CD4-positive, alpha-beta T cell (primary cell): ENCODE measurements at regions not wholly inside any gene's neighbourhood (a gene's known extent, or its start where the extent isn't known, plus 50 kb on each side); places are given as distances from the start of the nearest gene placed in this dataset.

Experiments
- ATAC-seq: fragments of 200-7000 bp; cut with Tn5 transposase; one replicate; pipeline ENCODE4 v1.10.0; 2022; ENCODE audit warnings: mild to moderate bottlenecking; ENCODE audit not compliant: poor library complexity
- CTCF ChIA-PET: fragments of 350-600 bp; sonication (Branson Sonifier 250); formaldehyde crosslinking; loops from one replicate; lab custom pipeline; 2021; ENCODE audit warnings: antibody characterized with exemption, inconsistent platforms; lab: Charles Lee
- POLR2A ChIA-PET: fragments of 350-600 bp; sonication (Branson Sonifier 250); formaldehyde crosslinking; loops from one replicate; lab custom pipeline; 2021; ENCODE audit warnings: antibody characterized with exemption, inconsistent platforms; lab: Charles Lee
- DNase-seq, 14 experiments: peaks; one replicate each; pipeline ENCODE4 v3.0.0-alpha.2; 2013 to 2020; ENCODE audit warnings: mixed read lengths in 2 of 14
- H3K27ac ChIP-seq, 2 donors: one replicate each; pipeline versions ENCODE4 v1.5.1 to v1.7.0; 2013; ENCODE audit warnings: low read length in 2 of 2, low read depth in 1 of 2, mild to moderate bottlenecking in 1 of 2
- H3K27me3 ChIP-seq, 2 experiments: 1 replicate in 1 of 2; 2 replicates in 1 of 2; pipeline versions ENCODE4 v1.6.1 to v1.7.0; 2013; ENCODE audit warnings: low read length in 2 of 2, control low read depth in 1 of 2, mild to moderate bottlenecking in 1 of 2, moderate library complexity in 1 of 2; ENCODE audit not compliant: insufficient read depth in 2 of 2, control insufficient read depth in 1 of 2
- H3K36me3 ChIP-seq: one replicate; pipeline ENCODE4 v1.6.1; 2013; ENCODE audit warnings: low read length, control low read depth; ENCODE audit not compliant: insufficient read depth
- H3K4me1 ChIP-seq: one replicate; pipeline ENCODE4 v1.6.1; 2013; ENCODE audit warnings: low read length, control low read depth; ENCODE audit not compliant: insufficient read depth
- H3K4me3 ChIP-seq: one replicate; pipeline ENCODE4 v1.5.1; 2013; ENCODE audit warnings: mild to moderate bottlenecking, low read length, moderate library complexity
- H3K9me3 ChIP-seq, 2 experiments: 1 replicate in 1 of 2; 2 replicates in 1 of 2; pipeline versions ENCODE4 v1.6.1 to v1.7.0; 2013; ENCODE audit warnings: low read length in 2 of 2, mild to moderate bottlenecking in 2 of 2, control low read depth in 1 of 2, moderate library complexity in 1 of 2; ENCODE audit not compliant: control insufficient read depth in 1 of 2, insufficient read depth in 1 of 2
- H3K27ac Mint-ChIP-seq: one replicate; pipeline ENCODE4 v1.8.0; 2020; ENCODE audit warnings: mixed read lengths
- H3K27me3 Mint-ChIP-seq: one replicate; pipeline ENCODE4 v1.8.0; 2021; ENCODE audit warnings: mixed read lengths
- H3K36me3 Mint-ChIP-seq: one replicate; pipeline ENCODE4 v1.8.0; 2021; ENCODE audit warnings: low read depth, mixed read lengths
- H3K4me1 Mint-ChIP-seq: one replicate; pipeline ENCODE4 v1.8.0; 2021; ENCODE audit warnings: low read depth, mixed read lengths
- H3K4me3 Mint-ChIP-seq: one replicate; pipeline ENCODE4 v1.8.0; 2020; ENCODE audit warnings: mild to moderate bottlenecking, mixed read lengths
- H3K9me3 Mint-ChIP-seq: one replicate; pipeline ENCODE4 v1.8.0; 2020; ENCODE audit warnings: mixed read lengths
- intact Hi-C, 2 experiments: fragments of 100-400 bp; cut with DNase I in 1 of 2; cut with micrococcal nuclease in 1 of 2; formaldehyde crosslinking; loops; one replicate each; pipeline versions ENCODE4 v1.15.1 to v1.9.0; 2023 to 2025; cut with DNase I, micrococcal nuclease
- TF ChIP-seq, protein P1 (sequence below): fragments of 200-600 bp; IDR thresholded peaks from one replicate; pipeline ENCODE4 v1.8.0; 2022; ENCODE audit warnings: antibody characterized with exemption, mild to moderate bottlenecking

DNA sequence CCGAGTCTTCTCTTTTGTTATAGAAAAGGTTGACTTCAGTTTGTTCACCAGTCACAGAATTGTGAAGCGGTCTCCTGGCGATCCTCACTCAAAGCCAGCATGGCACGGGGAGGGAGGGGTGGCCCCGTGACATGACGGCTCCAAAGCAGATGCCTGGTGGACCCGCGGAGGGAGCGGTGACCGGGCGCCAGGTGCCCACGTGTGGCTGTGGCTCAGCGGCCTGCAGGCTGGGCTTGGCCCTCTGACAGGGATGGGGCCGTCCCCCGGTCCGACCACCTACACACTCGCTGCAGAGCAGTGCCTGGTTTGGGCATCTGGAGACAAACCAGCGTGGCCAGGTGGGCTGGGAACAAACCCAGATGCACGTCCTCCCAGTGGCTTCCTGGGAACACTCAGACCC, 129.1 kb upstream of the SNTG2 start:
- ATAC-seq: no peak
- Mint-ChIP-seq H3K4me1 (no peaks in the 10 kb centered on the region), H3K27me3 (no peaks in the 10 kb centered on the region), H3K4me3 (no peak overlapping the region), H3K9me3 (no peaks in the 10 kb centered on the region), H3K27ac (no peak overlapping the region), H3K36me3 (no peaks in the 10 kb centered on the region)
- Histone ChIP-seq H3K9me3 (peaks cover 0 to 16% of the 10 kb centered on the region in 2 experiments), H3K4me3 (no peak overlapping the region), H3K27me3 (no peaks in the 10 kb centered on the region), H3K27ac (no peak overlapping the region), H3K4me1 (no peaks in the 10 kb centered on the region), H3K36me3 (no peaks in the 10 kb centered on the region)
- TF ChIP-seq, protein P1, sequence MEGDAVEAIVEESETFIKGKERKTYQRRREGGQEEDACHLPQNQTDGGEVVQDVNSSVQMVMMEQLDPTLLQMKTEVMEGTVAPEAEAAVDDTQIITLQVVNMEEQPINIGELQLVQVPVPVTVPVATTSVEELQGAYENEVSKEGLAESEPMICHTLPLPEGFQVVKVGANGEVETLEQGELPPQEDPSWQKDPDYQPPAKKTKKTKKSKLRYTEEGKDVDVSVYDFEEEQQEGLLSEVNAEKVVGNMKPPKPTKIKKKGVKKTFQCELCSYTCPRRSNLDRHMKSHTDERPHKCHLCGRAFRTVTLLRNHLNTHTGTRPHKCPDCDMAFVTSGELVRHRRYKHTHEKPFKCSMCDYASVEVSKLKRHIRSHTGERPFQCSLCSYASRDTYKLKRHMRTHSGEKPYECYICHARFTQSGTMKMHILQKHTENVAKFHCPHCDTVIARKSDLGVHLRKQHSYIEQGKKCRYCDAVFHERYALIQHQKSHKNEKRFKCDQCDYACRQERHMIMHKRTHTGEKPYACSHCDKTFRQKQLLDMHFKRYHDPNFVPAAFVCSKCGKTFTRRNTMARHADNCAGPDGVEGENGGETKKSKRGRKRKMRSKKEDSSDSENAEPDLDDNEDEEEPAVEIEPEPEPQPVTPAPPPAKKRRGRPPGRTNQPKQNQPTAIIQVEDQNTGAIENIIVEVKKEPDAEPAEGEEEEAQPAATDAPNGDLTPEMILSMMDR: no peak
- intact Hi-C loops: no loop called here
- CTCF ChIA-PET: no interaction called here
- POLR2A ChIA-PET: no interaction called here
- no peak for DNase-seq

DNA sequence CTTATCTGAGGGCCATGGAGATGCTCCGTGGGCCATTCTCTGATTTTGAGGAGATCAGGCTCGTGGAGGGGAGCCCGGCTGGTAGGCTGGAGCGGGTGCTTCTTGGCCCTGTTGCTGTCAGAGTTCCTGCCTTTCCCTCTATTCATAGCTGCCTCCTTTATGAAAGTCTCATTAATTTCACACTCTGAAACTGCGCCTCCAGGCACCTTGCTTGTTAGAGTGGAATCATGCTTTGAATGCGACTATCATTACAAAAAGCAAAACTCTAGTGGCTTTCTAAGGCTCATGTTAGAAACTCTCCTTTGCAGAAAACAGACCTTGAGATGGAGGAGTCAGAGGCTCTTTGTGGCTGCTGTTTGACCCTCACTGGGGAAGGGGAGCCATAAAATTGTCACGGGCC, 131.0 kb upstream of the SNTG2 start:
- H3K27ac Mint-ChIP-seq: no peak overlapping the region
- H3K4me1 ChIP-seq: no peaks in the 10 kb centered on the region
- peaks cover 0 to 16% of the 10 kb centered on the region in 2 experiments for H3K9me3 ChIP-seq
- CTCF ChIA-PET: no interaction called here
- DNase-seq (no peak), ATAC-seq (no peak)
- H3K9me3 Mint-ChIP-seq: no peaks in the 10 kb centered on the region
- intact Hi-C loops: no loop called here
- no peaks in the 10 kb centered on the region for H3K36me3 ChIP-seq
- no peaks in the 10 kb centered on the region for H3K27me3 ChIP-seq
- no peak overlapping the region for H3K4me3 ChIP-seq
- no peaks in the 10 kb centered on the region for H3K27me3 Mint-ChIP-seq
- TF ChIP-seq, protein P1: no peak
- H3K27ac ChIP-seq: no peak overlapping the region
- no peak overlapping the region for H3K4me3 Mint-ChIP-seq
- no peaks in the 10 kb centered on the region for H3K36me3 Mint-ChIP-seq
- POLR2A ChIA-PET: no interaction called here
- H3K4me1 Mint-ChIP-seq: no peaks in the 10 kb centered on the region

DNA sequence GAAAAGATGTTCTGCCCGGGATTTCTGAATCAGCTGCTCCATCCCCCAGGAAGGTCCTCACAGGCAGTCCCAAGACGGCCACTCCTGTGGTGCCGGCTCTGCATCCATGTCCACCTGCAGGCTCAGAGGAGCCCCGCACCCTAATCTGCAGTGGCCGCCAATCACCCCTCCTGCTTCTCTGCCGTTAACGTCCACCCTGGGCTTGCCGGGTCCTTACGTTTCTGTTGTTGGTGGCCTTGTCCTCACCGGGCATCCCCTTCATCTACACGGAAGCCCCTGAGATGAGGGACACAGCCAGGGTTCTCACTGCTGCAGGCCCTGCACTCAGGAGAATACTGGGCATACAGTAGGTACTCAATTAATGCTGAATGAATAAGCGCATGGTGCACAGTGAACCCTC, 131.5 kb upstream of the SNTG2 start:
- Histone ChIP-seq H3K27ac (no peak overlapping the region), H3K4me3 (no peak overlapping the region), H3K9me3 (peaks cover 0 to 16% of the 10 kb centered on the region in 2 experiments), H3K4me1 (no peaks in the 10 kb centered on the region), H3K27me3 (no peaks in the 10 kb centered on the region), H3K36me3 (no peaks in the 10 kb centered on the region)
- ChIA-PET CTCF (no interaction called here), POLR2A (no interaction called here)
- intact Hi-C loops: no loop called here
- H3K4me1 Mint-ChIP-seq: no peaks in the 10 kb centered on the region
- no peaks in the 10 kb centered on the region for H3K27me3 Mint-ChIP-seq
- no peak overlapping the region for H3K27ac Mint-ChIP-seq
- TF ChIP-seq, protein P1: no peak
- no peak overlapping the region for H3K4me3 Mint-ChIP-seq
- DNase-seq: no peak
- no peaks in the 10 kb centered on the region for H3K9me3 Mint-ChIP-seq
- no peaks in the 10 kb centered on the region for H3K36me3 Mint-ChIP-seq
- ATAC-seq: no peak
